ENCODE measurements at regions not wholly inside any gene's neighbourhood (a gene's known extent, or its start where the extent isn't known, plus 50 kb on each side); places are given as distances from the start of the nearest gene placed in this dataset.

- H2AFZ ChIP-seq (ENCODE audit: low read length), result no peak overlapping the region
These were observed 51.4 kb upstream of the ESX1 start for GRCh38 chrX:104306180-104306579.

More at GRCh38 chrX:104306180-104306579, 51.4 kb upstream of the ESX1 start:
- H3K4me3 ChIP-seq (ENCODE audit: low read length, poor library complexity, severe bottlenecking), result no peak overlapping the region
- H3K4me2 ChIP-seq (ENCODE audit: low read depth, low read length, poor library complexity, severe bottlenecking), result no peak overlapping the region
- H3K9me3 ChIP-seq (ENCODE audit: insufficient read depth, low read depth, low read length), result no peaks in the 10 kb centered on the region
- H3K27me3 ChIP-seq (ENCODE audit: insufficient read depth, low read length, poor library complexity, severe bottlenecking), result no peaks in the 10 kb centered on the region
- H3K9me2 ChIP-seq (replicated peaks; ENCODE audit: low read depth, low read length), result no peaks in the 10 kb centered on the region
- H4K20me1 ChIP-seq (ENCODE audit: insufficient read depth, low read length, poor library complexity, severe bottlenecking), result no peaks in the 10 kb centered on the region
- H3K36me3 ChIP-seq (ENCODE audit: insufficient read depth, low read length), result no peaks in the 10 kb centered on the region
- TF ChIP-seq CTCF (conservative IDR thresholded peaks at IDR 0.05; ENCODE audit: low read length) (no peak), EZH2phosphoT487 (IDR thresholded peaks at IDR 0.05; ENCODE audit: borderline replicate concordance) (no peak)
- H3K79me2 ChIP-seq (ENCODE audit: insufficient read depth, low read length), result no peaks in the 10 kb centered on the region
- H3K9ac ChIP-seq (ENCODE audit: low read depth, low read length, poor library complexity, severe bottlenecking), result no peak overlapping the region
- no peaks in the 10 kb centered on the region for H3F3A ChIP-seq (ENCODE audit: low read depth)
- H3K4me1 ChIP-seq (ENCODE audit: insufficient read depth, low read length, poor library complexity, severe bottlenecking), result no peaks in the 10 kb centered on the region
